ENCODE measurements at regions not wholly inside any gene's neighbourhood (a gene's known extent, or its start where the extent isn't known, plus 50 kb on each side); places are given as distances from the start of the nearest gene placed in this dataset.
"Not testable (repeated sequence)": the region's sequence is repeated elsewhere in the genome, so short reads cannot be mapped to it uniquely, and the experiment has no call there.

GRCh38 chr9:67102506-67103276 is 110.3 kb upstream of the SPATA31A3 start:
- H3K36me3 ChIP-seq (ENCODE audit: low read depth); H3K9me3 ChIP-seq; ATAC-seq; H3K4me3 ChIP-seq; H3K4me1 ChIP-seq (ENCODE audit: low read depth); intact Hi-C loops (cut with DNase I, micrococcal nuclease); DNase-seq: not testable (repeated sequence)

DNA sequence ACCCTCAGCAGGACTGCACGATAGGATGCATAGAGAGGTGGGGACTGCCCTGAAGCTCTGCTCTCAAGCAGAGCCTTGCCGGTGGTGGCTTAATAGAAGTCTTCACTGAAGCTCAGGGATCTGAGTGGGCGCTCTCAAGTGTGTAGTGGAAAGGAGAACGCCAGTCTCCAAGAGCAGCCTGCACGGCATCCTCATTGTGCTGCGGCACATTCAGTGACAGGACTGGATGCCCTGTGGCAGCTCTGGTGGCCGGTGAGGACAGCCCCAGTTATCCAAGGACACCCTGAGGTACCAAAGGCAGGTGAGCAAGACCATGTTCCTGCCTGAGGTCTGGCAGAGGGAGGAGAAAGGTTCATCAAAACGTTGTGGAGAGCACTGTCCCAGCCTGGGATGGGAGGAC is 98.8 kb upstream of the SPATA31A3 start:
- DNase-seq; H3K4me1 ChIP-seq (ENCODE audit: low read depth); H3K4me3 ChIP-seq; intact Hi-C loops (cut with DNase I, micrococcal nuclease); ATAC-seq; H3K36me3 ChIP-seq (ENCODE audit: low read depth); H3K9me3 ChIP-seq: not testable (repeated sequence)

- ATAC-seq; H3K9me3 ChIP-seq; intact Hi-C loops (cut with DNase I, micrococcal nuclease); DNase-seq; H3K4me3 ChIP-seq; H3K36me3 ChIP-seq (ENCODE audit: low read depth); H3K4me1 ChIP-seq (ENCODE audit: low read depth): not testable (repeated sequence)
These were observed 94.5 kb upstream of the SPATA31A3 start for GRCh38 chr9:67086862-67087261.

GRCh38 chr9:67066140-67066539 is 73.8 kb upstream of the SPATA31A3 start:
- DNase-seq; H3K9me3 ChIP-seq; ATAC-seq; intact Hi-C loops (cut with DNase I, micrococcal nuclease); H3K4me1 ChIP-seq (ENCODE audit: low read depth); H3K4me3 ChIP-seq; H3K36me3 ChIP-seq (ENCODE audit: low read depth): not testable (repeated sequence)

DNA sequence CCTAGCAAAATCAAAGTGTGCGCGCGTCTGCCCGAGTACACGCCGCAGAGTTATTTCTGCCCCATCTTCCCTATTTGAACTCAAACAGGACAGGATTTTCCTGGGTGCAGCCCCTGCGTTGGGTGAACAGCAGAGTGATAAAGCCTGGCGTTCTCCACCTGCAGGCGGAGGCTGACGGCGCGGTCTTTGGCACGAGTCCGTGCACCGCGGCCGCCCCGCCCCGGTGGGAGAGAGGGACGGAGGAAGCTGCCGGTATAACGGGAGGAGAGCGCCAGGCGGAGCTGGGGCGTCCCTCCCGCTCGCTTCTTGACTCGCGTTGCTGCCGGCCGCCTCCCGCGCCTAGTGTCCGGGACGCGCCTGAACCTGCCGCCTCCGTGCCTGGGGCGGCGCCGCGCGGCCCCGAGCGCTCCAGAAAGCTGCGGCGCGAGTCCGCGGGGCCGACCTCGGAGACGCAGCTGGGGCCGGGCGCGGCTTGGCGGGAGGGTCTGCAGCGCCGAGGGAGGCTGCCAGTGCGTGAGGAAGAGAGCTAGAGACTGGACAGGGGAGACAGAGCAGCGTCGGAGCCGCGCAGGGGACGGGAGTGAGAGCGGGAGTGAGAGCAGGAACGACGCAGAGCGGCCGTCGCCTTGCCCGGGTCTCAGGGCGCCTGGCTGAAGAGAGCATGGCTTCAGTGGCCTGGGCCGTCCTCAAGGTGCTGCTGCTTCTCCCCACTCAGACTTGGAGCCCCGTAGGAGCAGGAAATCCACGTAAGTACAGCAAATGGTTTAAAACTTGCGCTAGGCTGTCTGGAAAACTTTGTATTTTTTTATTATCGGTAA is 66.8 kb upstream of the SPATA31A3 start:
- H3K4me3 ChIP-seq; H3K9me3 ChIP-seq; H3K4me1 ChIP-seq (ENCODE audit: low read depth); intact Hi-C loops (cut with DNase I, micrococcal nuclease); ATAC-seq; H3K36me3 ChIP-seq (ENCODE audit: low read depth): not testable (repeated sequence)
- DNase-seq: peak; percentile 21 to 69 (median 41)

All from mucosa of descending colon (tissue), 3 donors.